Adrenal gland (tissue), 5 donors: ENCODE measurements at regions not wholly inside any gene's neighbourhood (a gene's known extent, or its start where the extent isn't known, plus 50 kb on each side); places are given as distances from the start of the nearest gene placed in this dataset.

Source experiments
- CTCF ChIP-seq, 6 experiments: fragments of 450-650 bp in 4 of 6; fragments of 200-600 bp in 2 of 6; sonication (generic) in 1 of 6; IDR thresholded peaks; 1 replicate in 5 of 6; 2 replicates in 1 of 6; pipeline versions ENCODE4 v1.5.1 to v1.8.0; 2016 to 2021; ENCODE audit warnings: antibody characterized with exemption in 6 of 6, mild to moderate bottlenecking in 2 of 6, moderate library complexity in 1 of 6
- POLR2A ChIP-seq, 2 donors: fragments of 450-650 bp; IDR thresholded peaks; one replicate each; pipeline ENCODE4 v1.6.1; 2017; ENCODE audit warnings: antibody characterized with exemption in 2 of 2, mild to moderate bottlenecking in 2 of 2, moderate library complexity in 1 of 2
- donor health status: DM: no; HTN: no; CAD: no.

GRCh38 chr2:67267241-67267640 is 129.9 kb upstream of the ETAA1 start:
- TF ChIP-seq POLR2A (IDR thresholded peaks at IDR 0.05), result no peak
- TF ChIP-seq CTCF (IDR thresholded peaks at IDR 0.05), result no peak
